H1 (cell line): ENCODE measurements at regions not wholly inside any gene's neighbourhood (a gene's known extent, or its start where the extent isn't known, plus 50 kb on each side); places are given as distances from the start of the nearest gene placed in this dataset.

Source experiments
- CTCF ChIA-PET: fragments of 300-600 bp; sonication (Branson Sonifier 250); formaldehyde crosslinking; loops from one replicate; lab custom pipeline; 2021; ENCODE audit not compliant: partially characterized antibody; lab: Charles Lee
- POLR2A ChIA-PET: fragments of 300-600 bp; sonication (Branson Sonifier 250); formaldehyde crosslinking; loops from one replicate; lab custom pipeline; 2021; ENCODE audit warnings: inconsistent platforms; ENCODE audit not compliant: partially characterized antibody; lab: Charles Lee
- DNase-seq, 2 experiments: peaks; one replicate each; pipeline versions ENCODE4 v3.0.0 to v3.0.0-alpha.2; 2010 to 2022; ENCODE audit warnings: low spot score in 2 of 2, low read depth in 1 of 2, mixed read lengths in 1 of 2
- FAIRE-seq: peaks from 2 replicates; lab custom pipeline; 2011; peaks lifted over from hg19 to GRCh38; lab: Jason Lieb, UNC
- H2AFZ ChIP-seq: 2 replicates; pipeline ENCODE4 v1.8.1; 2012; ENCODE audit warnings: low read length, inconsistent platforms
- H2AK5ac ChIP-seq: 2 replicates; pipeline ENCODE4 v1.6.1; 2013; ENCODE audit warnings: low read depth, low read length
- H2BK120ac ChIP-seq: replicated peaks from 2 replicates; pipeline ENCODE3; 2013; ENCODE audit warnings: low read depth, low read length, inconsistent platforms
- H2BK12ac ChIP-seq: 2 replicates; pipeline ENCODE4 v1.6.1; 2013; ENCODE audit warnings: low read depth, low read length
- H2BK15ac ChIP-seq: 2 replicates; pipeline ENCODE4 v1.6.1; 2013; ENCODE audit warnings: low read length
- H2BK20ac ChIP-seq: 2 replicates; pipeline ENCODE4 v1.6.1; 2013; ENCODE audit warnings: low read length
- H2BK5ac ChIP-seq: 2 replicates; pipeline ENCODE4 v1.6.1; 2013; ENCODE audit warnings: low read depth, low read length
- H3K14ac ChIP-seq: 2 replicates; pipeline ENCODE4 v1.6.1; 2013; ENCODE audit warnings: inconsistent platforms; ENCODE audit not compliant: insufficient read length
- H3K18ac ChIP-seq: 2 replicates; pipeline ENCODE4 v1.6.1; 2013; ENCODE audit warnings: low read length; ENCODE audit errors: extremely low read depth
- H3K23ac ChIP-seq: 2 replicates; pipeline ENCODE4 v1.6.1; 2013; ENCODE audit warnings: inconsistent platforms; ENCODE audit not compliant: insufficient read length
- H3K23me2 ChIP-seq: 2 replicates; pipeline ENCODE4 v1.6.1; 2013; ENCODE audit warnings: low read depth, low read length
- H3K27ac ChIP-seq: 2 replicates; pipeline ENCODE4 v1.6.1; 2011; ENCODE audit warnings: low read depth, low read length, inconsistent platforms
- H3K27me3 ChIP-seq, 4 experiments: replicated peaks in 1 of 4; 1 replicate in 1 of 4; 2 replicates in 3 of 4; pipeline versions ENCODE4 v1.6.1 to v1.8.1; 2011 to 2013; ENCODE audit warnings: low read length in 3 of 4, mild to moderate bottlenecking in 3 of 4, inconsistent platforms in 2 of 4, mixed read lengths in 2 of 4, moderate library complexity in 1 of 4; ENCODE audit not compliant: control insufficient read depth in 3 of 4, insufficient read depth in 3 of 4; ENCODE audit errors: extremely low read depth in 1 of 4
- H3K36me3 ChIP-seq, 4 experiments: 2 replicates each; pipeline versions ENCODE4 v1.6.1 to v1.8.1; 2011 to 2013; ENCODE audit warnings: mild to moderate bottlenecking in 4 of 4, low read length in 3 of 4, moderate library complexity in 2 of 4, control low read depth in 1 of 4, inconsistent platforms in 1 of 4; ENCODE audit not compliant: insufficient read depth in 4 of 4, control insufficient read depth in 2 of 4
- H3K4ac ChIP-seq: replicated peaks from 2 replicates; pipeline ENCODE3; 2013; ENCODE audit warnings: low read length, low read depth, mixed read lengths, inconsistent platforms; ENCODE audit not compliant: insufficient read length
- H3K4me1 ChIP-seq, 4 experiments: replicated peaks in 1 of 4; 1 replicate in 1 of 4; 2 replicates in 3 of 4; pipeline versions ENCODE4 v1.6.1 to v1.8.1; 2011 to 2013; ENCODE audit warnings: low read length in 3 of 4, inconsistent platforms in 2 of 4, mixed read lengths in 1 of 4; ENCODE audit not compliant: insufficient read depth in 4 of 4, control insufficient read depth in 3 of 4
- H3K4me2 ChIP-seq, 2 experiments: 2 replicates each; pipeline versions ENCODE4 v1.6.1 to v1.8.1; 2011 to 2013; ENCODE audit warnings: low read depth in 2 of 2, low read length in 2 of 2, control low read depth in 1 of 2, inconsistent platforms in 1 of 2, mild to moderate bottlenecking in 1 of 2; ENCODE audit not compliant: insufficient read depth in 1 of 2
- H3K4me3 ChIP-seq, 4 experiments: fragments of 200-600, 300-600 bp in 1 of 4; sonication (generic), shearing (Covaris generic), sonication (Bioruptor Twin) in 1 of 4; 2 replicates each; pipeline versions ENCODE4 v1.5.1 to v1.8.1; 2011 to 2016; ENCODE audit warnings: low read length in 4 of 4, low read depth in 3 of 4, control low read depth in 2 of 4, inconsistent platforms in 2 of 4, mild to moderate bottlenecking in 2 of 4, mixed read lengths in 1 of 4, moderate library complexity in 1 of 4; ENCODE audit not compliant: insufficient read depth in 2 of 4; ENCODE audit errors: extremely low read depth in 1 of 4
- H3K56ac ChIP-seq: replicated peaks from 2 replicates; pipeline ENCODE3; 2013; ENCODE audit warnings: low read depth, mild to moderate bottlenecking, mixed read lengths, low read length, inconsistent platforms; ENCODE audit not compliant: insufficient read length
- H3K79me1 ChIP-seq: 2 replicates; pipeline ENCODE4 v1.6.1; 2013; ENCODE audit warnings: low read depth, low read length, control low read depth
- H3K79me2 ChIP-seq, 2 experiments: 2 replicates each; pipeline versions ENCODE4 v1.6.1 to v1.8.1; 2012 to 2013; ENCODE audit warnings: low read length in 2 of 2, mild to moderate bottlenecking in 2 of 2, inconsistent platforms in 1 of 2; ENCODE audit not compliant: insufficient read depth in 2 of 2, control insufficient read depth in 1 of 2
- H3K9ac ChIP-seq, 4 experiments: replicated peaks in 1 of 4; 1 replicate in 1 of 4; 2 replicates in 3 of 4; pipeline versions ENCODE4 v1.6.1 to v1.8.1; 2011 to 2013; ENCODE audit warnings: low read depth in 3 of 4, low read length in 3 of 4, control low read depth in 2 of 4, mild to moderate bottlenecking in 2 of 4, moderate library complexity in 2 of 4, inconsistent platforms in 1 of 4; ENCODE audit errors: extremely low read depth in 1 of 4
- H3K9me3 ChIP-seq, 2 experiments: 2 replicates each; pipeline versions ENCODE4 v1.6.1 to v1.8.1; 2012 to 2013; ENCODE audit warnings: mild to moderate bottlenecking in 2 of 2, moderate library complexity in 2 of 2, control low read depth in 1 of 2, inconsistent platforms in 1 of 2, low read depth in 1 of 2, low read length in 1 of 2, mixed read lengths in 1 of 2; ENCODE audit not compliant: insufficient read depth in 2 of 2
- H4K20me1 ChIP-seq, 2 experiments: replicated peaks in 1 of 2; 2 replicates each; pipeline versions ENCODE3 to v1.8.1; 2011 to 2013; ENCODE audit warnings: inconsistent platforms in 2 of 2, low read length in 2 of 2, mild to moderate bottlenecking in 1 of 2; ENCODE audit not compliant: insufficient read depth in 2 of 2, control insufficient read depth in 1 of 2
- H4K5ac ChIP-seq: 2 replicates; pipeline ENCODE4 v1.6.1; 2013; ENCODE audit warnings: low read length, low read depth, mixed read lengths, inconsistent platforms; ENCODE audit not compliant: insufficient read length
- H4K8ac ChIP-seq: 2 replicates; pipeline ENCODE4 v1.8.0; 2013; ENCODE audit warnings: mild to moderate bottlenecking, moderate library complexity, low read length, inconsistent platforms; ENCODE audit not compliant: insufficient read depth; ENCODE audit errors: extremely low read depth
- H4K91ac ChIP-seq: replicated peaks from 2 replicates; pipeline ENCODE3; 2013; ENCODE audit warnings: low read length, mixed read lengths, inconsistent platforms; ENCODE audit not compliant: insufficient read length
- BRCA1 ChIP-seq: IDR thresholded peaks from 2 replicates; pipeline ENCODE4 v1.6.1; 2012; ENCODE audit warnings: low read depth, low read length, improper control_type of control experiment
- GABPA ChIP-seq: IDR thresholded peaks from 2 replicates; pipeline ENCODE4 v1.6.1; 2011; ENCODE audit warnings: mild to moderate bottlenecking, low read length, moderate library complexity, borderline replicate concordance; ENCODE audit not compliant: insufficient read depth
- HDAC2 ChIP-seq, 2 experiments: fragments of 300-600 bp in 1 of 2; sonication (generic) in 1 of 2; IDR thresholded peaks; 2 replicates each; pipeline ENCODE4 v1.6.1; 2011 to 2012; ENCODE audit warnings: low read depth in 2 of 2, low read length in 2 of 2, mild to moderate bottlenecking in 2 of 2, moderate library complexity in 2 of 2, borderline replicate concordance in 1 of 2, inconsistent platforms in 1 of 2
- HDAC6 ChIP-seq: IDR thresholded peaks from one replicate; pipeline ENCODE4 v1.7.1; 2012; ENCODE audit warnings: low read depth, mild to moderate bottlenecking, inconsistent platforms, low read length, moderate library complexity
- SP2 ChIP-seq: IDR thresholded peaks from 2 replicates; pipeline ENCODE4 v1.6.1; 2012; ENCODE audit warnings: mild to moderate bottlenecking, low read length, inconsistent platforms
- SRF ChIP-seq: IDR thresholded peaks from 2 replicates; pipeline ENCODE4 v1.6.1; 2011; ENCODE audit warnings: mild to moderate bottlenecking, low read depth, low read length, moderate library complexity
- USF2 ChIP-seq: IDR thresholded peaks from 2 replicates; pipeline ENCODE4 v1.6.1; 2011; ENCODE audit warnings: low read length, improper control_type of control experiment
- WGBS, 2 experiments: shearing (Covaris generic) in 1 of 2; methylation state at CpG; one replicate each; pipeline versions ENCODE4 v1.1.6 to v1.1.7; 2013 to 2015; ENCODE audit warnings: low lambda C conversion rate in 2 of 2, mixed read lengths in 2 of 2, inconsistent platforms in 1 of 2, low coverage in 1 of 2, missing lambda C conversion rate in 1 of 2; ENCODE audit not compliant: insufficient replicate concordance in 2 of 2, insufficient coverage in 1 of 2, insufficient read length in 1 of 2; ENCODE audit errors: extremely low coverage in 1 of 2, missing lambda C conversion rate in 1 of 2; 5-methylcytosine and 5-hydroxymethylcytosine counted together

- no peaks in the 10 kb centered on the region for H3K9me3 ChIP-seq
- ChIA-PET POLR2A (no interaction called here), CTCF (interaction anchor here (0.7 to 1.5 kb wide), 3 partner anchors 9 to 104 kb away, joined by 3 to 4 read pairs (median 3); no protein-coding TSS in a partner anchor)
- H3K4me3 ChIP-seq: no peak overlapping the region
- FAIRE-seq: peak; percentile 91
- H2AFZ ChIP-seq: no peak overlapping the region
- H3K27me3 ChIP-seq: no peaks in the 10 kb centered on the region
- no peak overlapping the region for H3K18ac ChIP-seq
- H3K4me1 ChIP-seq: no peaks in the 10 kb centered on the region; a peak in 2 of 7 replicates
- H2BK12ac ChIP-seq: no peak overlapping the region
- 58% methylated on average over 4 of the region's 4 CpGs; no CpG with 5 or more reads in 1 of the 2 experiments for WGBS, 2 experiments
- no peak overlapping the region for H3K9ac ChIP-seq
- H2BK5ac ChIP-seq: no peak overlapping the region
- H4K5ac ChIP-seq: no peak overlapping the region
- no peaks in the 10 kb centered on the region for H3K36me3 ChIP-seq
- TF ChIP-seq USF2: no peak
- TF ChIP-seq SRF: no peak
- TF ChIP-seq HDAC2 (IDR thresholded peaks at IDR 0.05; ENCODE audit: borderline replicate concordance in 1 of 2, low read depth in 2 of 2, low read length in 2 of 2): no peak
- TF ChIP-seq HDAC6: no peak
- no peak for TF ChIP-seq SP2
- TF ChIP-seq GABPA: no peak
- no peak for TF ChIP-seq BRCA1
- H3K14ac ChIP-seq: no peak overlapping the region
- H2AK5ac ChIP-seq: no peak overlapping the region
- no peak overlapping the region for H3K4me2 ChIP-seq
- H3K79me2 ChIP-seq: no peaks in the 10 kb centered on the region
- no peak overlapping the region for H2BK120ac ChIP-seq
- H4K91ac ChIP-seq: no peak overlapping the region
- no peak overlapping the region for H3K27ac ChIP-seq
- H4K20me1 ChIP-seq: no peaks in the 10 kb centered on the region
- no peak overlapping the region for H2BK20ac ChIP-seq
- H3K23ac ChIP-seq: no peak overlapping the region
- H3K4ac ChIP-seq: no peak overlapping the region
- H3K56ac ChIP-seq: no peak overlapping the region
- no peaks in the 10 kb centered on the region for H3K23me2 ChIP-seq
- no peak overlapping the region for H4K8ac ChIP-seq
- no peak overlapping the region for H2BK15ac ChIP-seq
- no peaks in the 10 kb centered on the region for H3K79me1 ChIP-seq
- no peak for DNase-seq
Observed at GRCh38 chr7:118005026-118005425, 131.8 kb upstream of the CTTNBP2 start.
